Stromal cell of bone marrow (primary cell): ENCODE measurements at regions not wholly inside any gene's neighbourhood (a gene's known extent, or its start where the extent isn't known, plus 50 kb on each side); places are given as distances from the start of the nearest gene placed in this dataset.
A peak's percentile ranks its signal among the peaks of the same experiment; 100 is the strongest.
"Not testable (repeated sequence)": the region's sequence is repeated elsewhere in the genome, so short reads cannot be mapped to it uniquely, and the experiment has no call there.

Experiments used
- DNase-seq: peaks from one replicate; pipeline ENCODE4 v3.0.0-alpha.2; 2012; ENCODE audit warnings: low read depth

GRCh38 chr5:147081311-147081764, 153.5 kb upstream of the STK32A start:
- DNase-seq: no peak

GRCh38 chr5:147084702-147085101, 150.1 kb upstream of the STK32A start:
- no peak for DNase-seq

DNA sequence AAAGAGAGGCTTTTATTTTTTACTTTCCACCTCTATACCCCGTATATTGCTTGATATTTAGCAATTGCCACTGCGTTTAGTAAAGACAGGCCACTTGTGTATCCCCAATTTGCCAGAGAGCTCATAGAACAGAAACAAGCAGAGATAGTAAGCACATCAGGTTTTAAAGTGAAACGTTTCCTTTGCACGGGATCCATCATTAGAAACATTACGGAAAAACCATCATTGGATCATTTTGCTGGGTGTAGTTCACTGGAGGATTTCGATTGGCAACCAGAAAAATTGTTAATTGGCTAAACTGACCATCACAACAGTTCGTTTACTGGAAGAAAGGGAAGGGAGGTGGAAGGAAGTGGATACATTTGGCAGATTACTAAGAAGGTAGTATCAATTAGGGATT, 149.4 kb upstream of the STK32A start:
- DNase-seq: no peak

DNA sequence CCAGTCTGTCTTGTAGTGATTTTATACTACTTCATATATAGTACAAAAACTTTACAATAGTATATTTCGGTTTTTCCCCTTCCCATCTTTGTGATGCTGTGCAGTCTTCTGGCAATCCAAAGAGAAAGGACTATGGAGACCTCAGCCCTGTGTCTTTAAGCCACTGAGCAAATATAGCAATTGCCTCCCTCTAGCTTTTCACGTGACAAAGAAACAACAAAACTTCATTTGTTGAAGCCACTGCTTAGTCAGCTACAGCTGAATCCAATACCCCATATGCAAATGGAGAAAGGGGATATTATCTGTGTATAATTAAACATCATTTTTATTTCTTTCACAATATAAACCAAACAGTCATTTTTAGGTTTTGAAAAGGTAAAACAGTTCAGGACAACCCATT, 142.8 kb upstream of the STK32A start:
- no peak for DNase-seq

DNA sequence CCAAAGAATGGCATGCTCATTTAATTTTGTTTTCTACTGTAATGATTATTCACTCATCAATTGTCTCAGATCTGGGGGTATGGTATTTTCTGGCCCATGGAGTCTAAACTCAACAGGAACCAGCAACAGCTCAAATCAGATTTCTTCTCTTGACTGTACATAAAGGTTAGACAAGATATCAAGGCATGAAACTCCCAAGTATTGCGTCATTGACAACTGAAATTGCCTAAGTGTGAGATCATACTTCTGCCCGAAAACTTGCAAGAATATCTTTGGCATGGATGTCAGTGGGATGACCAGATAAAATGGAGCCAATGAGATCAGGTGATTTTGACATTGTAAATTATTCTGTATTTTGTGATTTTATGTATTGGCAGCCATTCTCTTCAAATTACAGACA, 141.7 kb upstream of the STK32A start:
- DNase-seq: peak; percentile 10

DNA sequence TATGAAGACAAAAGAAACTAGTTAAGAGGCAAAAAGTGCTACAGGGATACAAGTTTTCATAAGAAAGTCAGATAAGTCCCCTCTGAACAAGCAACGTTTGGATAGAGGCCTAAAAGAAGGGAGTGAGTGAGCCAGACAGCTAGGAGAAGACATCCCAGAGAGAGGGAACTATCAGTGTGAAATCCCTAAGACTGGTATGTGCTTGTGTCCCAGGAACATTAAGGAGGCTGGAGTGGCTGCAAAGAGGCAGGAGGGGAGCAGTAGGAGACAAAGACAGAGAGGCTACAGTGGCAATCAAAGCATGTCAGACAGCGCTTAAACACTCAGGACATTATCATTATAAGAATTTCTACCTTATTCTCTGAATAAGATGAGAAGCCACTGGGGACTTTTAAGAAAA, 139.1 kb upstream of the STK32A start:
- no peak for DNase-seq

- peak; percentile 32 for DNase-seq
These were observed 136.5 kb upstream of the STK32A start for GRCh38 chr5:147098233-147098790.

DNA sequence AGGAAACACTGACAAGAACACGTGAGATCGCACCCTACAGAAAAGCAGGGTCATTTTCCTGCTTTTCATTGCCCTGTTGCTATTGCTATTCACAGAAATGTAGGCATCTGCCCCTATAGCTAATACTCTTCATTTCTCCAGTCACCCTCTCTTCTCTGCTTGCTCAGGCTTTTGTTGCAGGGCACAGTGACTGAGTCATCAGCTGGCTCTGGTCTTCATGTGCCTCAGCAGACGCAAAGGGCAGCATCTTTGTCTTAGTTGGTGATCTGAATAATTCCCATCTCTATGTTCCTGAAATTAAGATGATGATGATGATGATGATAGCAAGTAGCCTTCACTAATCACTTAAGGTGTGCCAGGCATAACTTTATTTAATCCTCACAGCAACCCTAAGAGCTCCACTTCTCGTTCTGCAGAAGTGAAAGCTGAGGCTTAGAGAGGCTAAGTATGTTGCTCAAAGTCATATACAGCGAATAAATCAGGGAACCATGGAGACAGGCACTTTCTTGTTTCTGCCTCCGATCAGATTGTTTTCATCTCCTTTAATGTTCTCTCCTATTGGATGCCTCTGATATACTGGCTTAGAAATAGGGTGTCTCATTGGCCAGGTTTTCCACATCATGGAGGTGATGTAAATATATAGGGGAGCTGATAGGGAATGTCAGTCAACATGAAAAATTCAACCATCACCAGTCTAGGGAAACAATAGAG, 133.0 kb upstream of the STK32A start:
- DNase-seq: peak; percentile 6

- DNase-seq: no peak
These were observed 121.9 kb upstream of the STK32A start for GRCh38 chr5:147112899-147113298.

DNA sequence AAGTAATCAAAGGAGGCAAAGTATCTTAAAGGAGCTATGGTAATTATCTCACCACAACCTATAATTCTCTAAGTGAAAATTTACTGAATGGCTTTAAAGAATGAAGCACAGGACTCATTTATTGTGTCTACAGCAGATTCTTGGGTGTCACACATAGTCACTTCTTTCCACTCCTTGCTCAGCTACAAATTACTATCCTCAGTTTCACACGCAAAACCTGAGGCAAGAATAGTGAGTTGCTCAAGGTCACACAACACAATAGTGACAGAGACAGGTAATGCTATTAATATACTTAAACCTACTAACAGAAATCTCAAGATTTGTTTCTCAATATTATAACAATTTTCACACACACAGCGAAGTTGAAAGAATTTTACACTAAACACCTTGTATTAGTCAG, 120.9 kb upstream of the STK32A start:
- DNase-seq: no peak

GRCh38 chr5:147139759-147140158, 95.1 kb upstream of the STK32A start:
- DNase-seq: not testable (repeated sequence)

GRCh38 chr5:147140558-147140957, 94.3 kb upstream of the STK32A start:
- no peak for DNase-seq

DNA sequence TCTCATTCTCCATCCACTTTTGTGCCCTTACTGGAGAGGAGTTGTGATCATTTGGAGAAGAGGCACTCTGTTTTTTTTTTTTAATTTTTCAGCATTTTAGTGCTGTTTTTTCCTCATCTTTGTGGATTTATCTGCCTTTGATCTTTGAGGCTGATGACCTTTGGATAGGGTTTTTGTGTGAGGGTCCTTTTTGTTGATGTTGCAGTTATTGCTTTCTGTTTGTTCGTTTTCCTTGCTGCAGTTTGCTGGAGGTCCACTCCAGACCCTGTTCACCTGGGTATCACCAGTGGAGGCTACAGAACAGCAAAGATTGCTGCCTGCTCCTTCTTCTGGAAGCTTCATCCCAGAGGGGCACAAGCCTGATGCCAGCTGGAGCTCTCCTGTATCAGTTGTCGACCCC, 93.2 kb upstream of the STK32A start:
- not testable (repeated sequence) for DNase-seq

DNA sequence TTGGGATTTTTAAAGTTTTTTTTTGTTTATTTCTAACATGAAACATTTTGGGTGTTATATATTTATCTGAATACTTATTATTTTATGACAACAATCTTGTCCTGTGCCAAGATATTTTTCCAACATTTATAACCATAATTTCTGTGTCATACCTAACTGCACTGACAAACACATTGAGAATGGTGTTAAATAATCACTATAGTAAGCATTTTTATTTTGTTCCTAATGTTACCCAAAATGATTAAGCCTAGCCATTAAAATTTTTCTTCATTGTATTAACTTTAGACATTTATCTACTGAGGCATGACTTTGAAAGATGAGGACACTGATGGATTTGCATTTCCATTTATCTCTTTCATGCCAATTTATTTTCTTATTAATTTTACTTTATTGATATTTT, 91.6 kb upstream of the STK32A start:
- no peak for DNase-seq

- no peak for DNase-seq
These were observed 89.5 kb upstream of the STK32A start for GRCh38 chr5:147145328-147145727.

DNA sequence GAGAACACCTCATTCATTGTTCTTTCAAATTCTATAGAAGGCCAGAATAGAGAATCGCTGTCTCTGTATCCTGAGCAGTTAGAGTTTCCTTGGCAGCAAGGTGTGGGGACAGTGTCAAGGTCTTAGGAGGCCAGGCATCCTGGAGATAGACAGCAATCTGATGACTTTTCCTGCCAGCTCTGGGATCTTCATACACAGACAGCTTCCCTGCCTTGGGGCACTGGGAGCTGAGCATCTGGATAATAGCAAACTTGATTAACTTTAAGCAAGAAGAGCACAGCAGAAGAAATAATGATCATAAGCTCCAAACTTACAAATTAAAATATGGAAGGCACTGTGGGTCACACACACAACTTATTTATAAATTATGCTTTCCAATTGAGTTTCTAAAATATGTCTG, 86.1 kb upstream of the STK32A start:
- no peak for DNase-seq

GRCh38 chr5:147152086-147152485, 82.7 kb upstream of the STK32A start:
- no peak for DNase-seq

DNA sequence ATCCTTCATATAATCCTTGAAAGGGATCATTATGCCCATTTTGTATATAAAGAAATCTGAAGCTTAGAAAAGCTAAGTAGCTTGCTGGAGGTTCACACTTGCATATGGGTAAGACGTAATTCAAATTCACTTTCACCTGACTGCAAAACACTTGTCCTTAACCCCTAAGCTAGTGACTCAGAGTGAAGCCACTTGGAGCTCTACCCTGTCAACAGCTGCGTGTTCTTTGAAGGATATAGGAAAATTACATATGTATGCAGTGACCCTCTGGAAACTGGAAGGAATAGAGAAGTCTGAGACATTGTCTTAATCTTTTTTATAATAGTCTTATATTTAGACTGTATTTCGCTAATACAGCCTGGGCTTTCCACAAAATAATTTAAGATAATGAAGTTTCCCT, 80.0 kb upstream of the STK32A start:
- no peak for DNase-seq

GRCh38 chr5:147156012-147156411, 78.8 kb upstream of the STK32A start:
- DNase-seq: no peak

DNA sequence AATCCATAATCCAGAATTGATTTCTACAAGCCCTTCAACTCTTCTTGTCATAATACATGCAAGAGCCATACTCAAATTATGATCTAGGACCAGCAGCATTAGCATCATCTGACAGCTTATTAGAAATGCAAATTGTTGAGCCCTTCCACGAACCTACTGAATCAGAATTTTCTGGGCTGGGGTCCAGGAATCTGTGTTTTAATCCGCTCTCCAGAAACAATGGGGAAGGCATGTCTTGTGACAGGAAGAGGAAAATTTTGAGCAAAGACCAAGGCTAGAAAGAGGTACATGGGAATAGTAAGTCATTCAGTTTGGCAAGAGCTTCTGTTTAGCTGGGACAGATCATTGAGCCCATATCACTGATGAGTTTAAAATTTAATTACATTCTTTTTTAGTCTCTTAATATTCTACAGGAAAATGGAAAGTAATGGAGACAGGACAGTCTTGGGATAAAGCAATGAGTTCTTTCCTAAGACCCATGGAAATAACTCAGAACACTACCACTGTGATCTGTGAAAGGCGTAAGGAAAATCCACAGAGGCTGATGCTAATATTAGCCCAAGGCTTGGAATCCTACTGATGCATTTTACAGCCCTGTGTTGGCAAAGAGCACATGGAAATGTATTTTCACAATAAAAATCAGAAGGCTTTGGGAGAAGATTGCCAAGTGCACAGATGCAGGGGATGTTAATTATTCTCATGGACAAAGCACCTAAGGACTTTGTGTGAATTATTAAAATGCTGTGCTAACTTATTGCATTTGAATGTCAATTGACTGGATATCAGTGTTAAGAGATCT, 73.7 kb upstream of the STK32A start:
- DNase-seq: peak; percentile 4

DNA sequence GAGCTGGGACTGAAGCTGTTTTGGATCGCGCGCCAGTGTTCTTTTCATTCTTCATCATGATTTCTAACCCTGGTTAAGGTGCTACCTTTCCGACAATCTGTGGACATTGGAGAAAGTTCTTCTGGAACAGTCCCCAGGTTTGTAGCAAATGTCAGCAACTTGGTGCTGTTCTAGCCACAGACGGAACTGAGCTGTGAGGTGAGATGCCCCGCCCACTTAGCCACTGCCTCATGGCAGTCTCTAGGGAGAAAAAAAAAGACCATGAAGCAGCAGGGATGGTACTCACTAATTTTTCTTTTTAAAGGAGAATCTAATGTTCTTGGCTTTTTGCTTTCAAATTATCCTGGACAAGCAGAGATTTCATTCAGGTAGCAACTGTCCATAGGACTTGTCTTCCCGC, 72.1 kb upstream of the STK32A start:
- no peak for DNase-seq

GRCh38 chr5:147167529-147167928, 67.3 kb upstream of the STK32A start:
- DNase-seq: no peak
